Upper lobe of left lung (tissue), 4 donors: ENCODE measurements at regions not wholly inside any gene's neighbourhood (a gene's known extent, or its start where the extent isn't known, plus 50 kb on each side); places are given as distances from the start of the nearest gene placed in this dataset.

Experiments
- CTCF ChIP-seq, 6 experiments: fragments of 450-650 bp in 4 of 6; fragments of 200-600 bp in 2 of 6; sonication (generic) in 2 of 6; IDR thresholded peaks; one replicate each; pipeline ENCODE4 v1.5.1; 2016 to 2019; ENCODE audit warnings: antibody characterized with exemption in 6 of 6
- EP300 ChIP-seq, 4 donors: sonication (generic); formaldehyde crosslinking; IDR thresholded peaks; one replicate each; pipeline ENCODE4 v1.5.1; 2017; ENCODE audit warnings: antibody characterized with exemption in 4 of 4, control low read depth in 2 of 4
- POLR2A ChIP-seq, 4 donors: fragments of 450-650 bp; IDR thresholded peaks; one replicate each; pipeline ENCODE4 v1.5.1; 2016 to 2017; ENCODE audit warnings: antibody characterized with exemption in 4 of 4, mild to moderate bottlenecking in 2 of 4
- POLR2AphosphoS5 ChIP-seq, 2 donors: sonication (generic); formaldehyde crosslinking; IDR thresholded peaks; one replicate each; pipeline ENCODE4 v1.5.1; 2017; ENCODE audit warnings: antibody characterized with exemption in 2 of 2

- peak in 5 of 6 experiments; percentile 32 to 63 (median 37) for TF ChIP-seq CTCF (IDR thresholded peaks at IDR 0.05)
- no peak for TF ChIP-seq POLR2AphosphoS5 (IDR thresholded peaks at IDR 0.05)
- no peak for TF ChIP-seq EP300 (IDR thresholded peaks at IDR 0.05)
- TF ChIP-seq POLR2A (IDR thresholded peaks at IDR 0.05) = no peak
Observed at GRCh38 chr9:134983074-134983473, 65.4 kb upstream of the FCN1 start.
